ENCODE measurements at regions not wholly inside any gene's neighbourhood (a gene's known extent, or its start where the extent isn't known, plus 50 kb on each side); places are given as distances from the start of the nearest gene placed in this dataset.

- TF ChIP-seq BACH1 (IDR thresholded peaks at IDR 0.05; ENCODE audit: low read length) = no peak
Measured at GRCh38 chr12:56864318-56864717, 69.9 kb downstream of the SDR9C7 start (continued).

- Histone ChIP-seq H3K9me3 (ENCODE audit: insufficient read depth in 2 of 2, low read depth in 1 of 2, low read length in 1 of 2) (peaks cover 55 to 60% of the 10 kb centered on the region in 2 experiments), H3K4ac (replicated peaks; ENCODE audit: insufficient read length, low read depth, low read length) (no peak overlapping the region), H4K20me1 (replicated peaks in 1 of 2; ENCODE audit: control insufficient read depth in 1 of 2, insufficient read depth in 2 of 2, low read length in 2 of 2) (no peaks in the 10 kb centered on the region), H2BK120ac (replicated peaks; ENCODE audit: low read depth, low read length) (no peak overlapping the region), H3K36me3 (ENCODE audit: control insufficient read depth in 2 of 4, insufficient read depth in 4 of 4, low read length in 3 of 4) (no peaks in the 10 kb centered on the region), H3K56ac (replicated peaks; ENCODE audit: insufficient read length, low read depth, low read length) (no peak overlapping the region), H2BK12ac (ENCODE audit: low read depth, low read length) (no peak overlapping the region), H3K23me2 (ENCODE audit: low read depth, low read length) (no peaks in the 10 kb centered on the region), H2AK5ac (ENCODE audit: low read depth, low read length) (no peak overlapping the region), H3K23ac (ENCODE audit: insufficient read length) (no peak overlapping the region), H3K14ac (ENCODE audit: insufficient read length) (no peak overlapping the region), H4K5ac (ENCODE audit: insufficient read length, low read depth, low read length) (no peak overlapping the region), H3K27me3 (replicated peaks in 1 of 4; ENCODE audit: control insufficient read depth in 3 of 4, extremely low read depth in 1 of 4, insufficient read depth in 3 of 4, low read length in 3 of 4) (no peaks in the 10 kb centered on the region), H3K79me1 (ENCODE audit: low read depth, low read length) (no peaks in the 10 kb centered on the region), H2BK20ac (ENCODE audit: low read length) (no peak overlapping the region), H3K79me2 (ENCODE audit: control insufficient read depth in 1 of 2, insufficient read depth in 2 of 2, low read length in 2 of 2) (no peaks in the 10 kb centered on the region), H3K27ac (ENCODE audit: low read depth, low read length) (no peak overlapping the region), H3K4me2 (ENCODE audit: insufficient read depth in 1 of 2, low read depth in 2 of 2, low read length in 2 of 2) (no peak overlapping the region), H4K91ac (replicated peaks; ENCODE audit: insufficient read length, low read length) (no peak overlapping the region), H4K8ac (ENCODE audit: extremely low read depth, insufficient read depth, low read length) (no peak overlapping the region), H2AFZ (ENCODE audit: low read length) (no peak overlapping the region), H3K4me1 (replicated peaks in 1 of 4; ENCODE audit: control insufficient read depth in 3 of 4, insufficient read depth in 4 of 4, low read length in 3 of 4) (no peaks in the 10 kb centered on the region), H3K4me3 (ENCODE audit: extremely low read depth in 1 of 4, insufficient read depth in 2 of 4, low read depth in 3 of 4, low read length in 4 of 4) (no peak overlapping the region), H3K9ac (replicated peaks in 1 of 4; ENCODE audit: extremely low read depth in 1 of 4, low read depth in 3 of 4, low read length in 3 of 4) (no peak overlapping the region), H3K18ac (ENCODE audit: extremely low read depth, low read length) (no peak overlapping the region), H2BK15ac (ENCODE audit: low read length) (no peak overlapping the region), H2BK5ac (ENCODE audit: low read depth, low read length) (no peak overlapping the region)
- CTCF ChIA-PET (ENCODE audit: partially characterized antibody) = interaction anchor here (0.6 kb wide), 1 partner anchor 205 kb away, joined by 4 read pairs; no protein-coding TSS in a partner anchor
- no peak for DNase-seq (ENCODE audit: low read depth in 1 of 2, low spot score in 2 of 2)
- no peak for FAIRE-seq
- POLR2A ChIA-PET (ENCODE audit: partially characterized antibody) = no interaction called here
- TF ChIP-seq TEAD4 (IDR thresholded peaks at IDR 0.05; ENCODE audit: low read depth, low read length) = 0 out of 2 replicates have a peak, but pooled peaks have one; percentile 46
- no peak for TF ChIP-seq JUN (IDR thresholded peaks at IDR 0.05; ENCODE audit: low read depth, low read length)
Measured at GRCh38 chr12:56863789-56864188, 70.4 kb downstream of the SDR9C7 start.
